ENCODE measurements at regions not wholly inside any gene's neighbourhood (a gene's known extent, or its start where the extent isn't known, plus 50 kb on each side); places are given as distances from the start of the nearest gene placed in this dataset.

- Histone ChIP-seq H3K4me1 (ENCODE audit: insufficient read depth, low read length, poor library complexity, severe bottlenecking) (no peaks in the 10 kb centered on the region), H3K27ac (ENCODE audit: low read depth, low read length, poor library complexity, severe bottlenecking) (no peak overlapping the region), H3K27me3 (replicated peaks; ENCODE audit: insufficient read depth, low read depth, low read length, poor library complexity) (no peaks in the 10 kb centered on the region), H3K4me3 (ENCODE audit: low read depth, low read length, poor library complexity, severe bottlenecking) (no peak overlapping the region), H3K9me3 (ENCODE audit: low read depth, low read length, poor library complexity, severe bottlenecking) (no peaks in the 10 kb centered on the region), H3K36me3 (ENCODE audit: insufficient read depth, low read length, poor library complexity, severe bottlenecking) (no peaks in the 10 kb centered on the region)
- TF ChIP-seq, protein P1, sequence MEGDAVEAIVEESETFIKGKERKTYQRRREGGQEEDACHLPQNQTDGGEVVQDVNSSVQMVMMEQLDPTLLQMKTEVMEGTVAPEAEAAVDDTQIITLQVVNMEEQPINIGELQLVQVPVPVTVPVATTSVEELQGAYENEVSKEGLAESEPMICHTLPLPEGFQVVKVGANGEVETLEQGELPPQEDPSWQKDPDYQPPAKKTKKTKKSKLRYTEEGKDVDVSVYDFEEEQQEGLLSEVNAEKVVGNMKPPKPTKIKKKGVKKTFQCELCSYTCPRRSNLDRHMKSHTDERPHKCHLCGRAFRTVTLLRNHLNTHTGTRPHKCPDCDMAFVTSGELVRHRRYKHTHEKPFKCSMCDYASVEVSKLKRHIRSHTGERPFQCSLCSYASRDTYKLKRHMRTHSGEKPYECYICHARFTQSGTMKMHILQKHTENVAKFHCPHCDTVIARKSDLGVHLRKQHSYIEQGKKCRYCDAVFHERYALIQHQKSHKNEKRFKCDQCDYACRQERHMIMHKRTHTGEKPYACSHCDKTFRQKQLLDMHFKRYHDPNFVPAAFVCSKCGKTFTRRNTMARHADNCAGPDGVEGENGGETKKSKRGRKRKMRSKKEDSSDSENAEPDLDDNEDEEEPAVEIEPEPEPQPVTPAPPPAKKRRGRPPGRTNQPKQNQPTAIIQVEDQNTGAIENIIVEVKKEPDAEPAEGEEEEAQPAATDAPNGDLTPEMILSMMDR (conservative IDR thresholded peaks at IDR 0.05; ENCODE audit: low read depth, low read length) = no peak
- no peak for TF ChIP-seq EZH2 (IDR thresholded peaks at IDR 0.05; ENCODE audit: borderline replicate concordance, low read depth, low read length, poor library complexity, severe bottlenecking)
- no peak for DNase-seq (ENCODE audit: low spot score)
- ChIA-PET POLR2A (ENCODE audit: low non-redundant PET) (no interaction called here), CTCF (no interaction called here)
- no TSS peak for BruUV-seq (replicated peaks)
- intact Hi-C loops (cut with micrococcal nuclease; ENCODE audit: unreplicated experiment) = no loop called here
These were observed 129.0 kb upstream of the THBS1 start for GRCh38 chr15:39451871-39452270.

GRCh38 chr15:39453620-39454019 is 127.3 kb upstream of the THBS1 start:
- ChIA-PET CTCF (no interaction called here), POLR2A (ENCODE audit: low non-redundant PET) (no interaction called here)
- no peak overlapping the region for H3K4me3 ChIP-seq (ENCODE audit: low read depth, low read length, poor library complexity, severe bottlenecking)
- H3K9me3 ChIP-seq (ENCODE audit: low read depth, low read length, poor library complexity, severe bottlenecking) = no peaks in the 10 kb centered on the region
- H3K27ac ChIP-seq (ENCODE audit: low read depth, low read length, poor library complexity, severe bottlenecking) = no peak overlapping the region
- no peaks in the 10 kb centered on the region for H3K4me1 ChIP-seq (ENCODE audit: insufficient read depth, low read length, poor library complexity, severe bottlenecking)
- intact Hi-C loops (cut with micrococcal nuclease; ENCODE audit: unreplicated experiment) = no loop called here
- no peak for TF ChIP-seq EZH2 (IDR thresholded peaks at IDR 0.05; ENCODE audit: borderline replicate concordance, low read depth, low read length, poor library complexity, severe bottlenecking)
- DNase-seq (ENCODE audit: low spot score) = no peak
- BruUV-seq (replicated peaks) = no TSS peak
- no peaks in the 10 kb centered on the region for H3K27me3 ChIP-seq (replicated peaks; ENCODE audit: insufficient read depth, low read depth, low read length, poor library complexity)
- H3K36me3 ChIP-seq (ENCODE audit: insufficient read depth, low read length, poor library complexity, severe bottlenecking) = no peaks in the 10 kb centered on the region

DNA sequence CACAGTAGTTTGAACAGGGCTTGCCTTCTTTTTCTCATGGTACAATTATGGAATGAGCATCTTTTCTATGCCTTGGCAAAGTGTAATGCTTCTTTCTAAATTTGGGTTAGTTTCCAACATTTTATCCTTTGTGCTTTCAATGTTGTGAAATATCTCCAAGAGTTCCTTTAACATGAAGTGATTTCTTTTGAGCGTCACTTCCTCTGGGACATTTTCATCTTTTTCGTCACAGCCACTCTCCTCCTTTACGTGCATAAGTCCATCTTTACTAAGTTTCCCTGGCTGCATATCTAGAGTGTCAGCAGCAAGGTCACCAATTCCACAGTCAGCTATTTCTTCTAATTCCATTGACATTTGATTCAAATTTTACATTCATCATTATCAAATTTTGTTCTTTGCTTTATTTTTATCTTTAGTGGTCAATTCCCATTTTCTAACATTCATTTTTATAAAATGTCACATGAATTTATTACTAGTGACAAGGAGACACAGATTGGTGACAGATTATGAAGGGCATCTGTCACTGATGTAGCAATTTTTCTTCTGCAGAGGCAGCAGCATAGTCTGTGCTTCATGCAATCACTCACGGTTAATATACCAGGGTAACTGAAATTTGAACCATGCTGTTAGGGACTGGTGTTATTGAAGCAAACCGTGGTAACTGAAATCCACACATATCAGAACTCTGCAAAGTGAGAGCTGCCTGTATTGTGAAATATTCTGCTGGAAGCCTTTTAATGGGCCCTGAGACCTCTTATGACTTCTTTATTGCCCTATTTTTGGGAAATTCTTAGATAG is 126.5 kb upstream of the THBS1 start:
- ChIA-PET CTCF (no interaction called here), POLR2A (ENCODE audit: low non-redundant PET) (no interaction called here)
- Histone ChIP-seq H3K4me1 (ENCODE audit: insufficient read depth, low read length, poor library complexity, severe bottlenecking) (no peaks in the 10 kb centered on the region), H3K27me3 (replicated peaks; ENCODE audit: insufficient read depth, low read depth, low read length, poor library complexity) (no peaks in the 10 kb centered on the region), H3K4me3 (ENCODE audit: low read depth, low read length, poor library complexity, severe bottlenecking) (no peak overlapping the region), H3K9me3 (ENCODE audit: low read depth, low read length, poor library complexity, severe bottlenecking) (no peaks in the 10 kb centered on the region), H3K27ac (ENCODE audit: low read depth, low read length, poor library complexity, severe bottlenecking) (no peak overlapping the region), H3K36me3 (ENCODE audit: insufficient read depth, low read length, poor library complexity, severe bottlenecking) (no peaks in the 10 kb centered on the region)
- intact Hi-C loops (cut with micrococcal nuclease; ENCODE audit: unreplicated experiment) = no loop called here
- DNase-seq (ENCODE audit: low spot score) = no peak
- TF ChIP-seq, protein P1 (conservative IDR thresholded peaks at IDR 0.05; ENCODE audit: low read depth, low read length) = no peak
- no peak for TF ChIP-seq EZH2 (IDR thresholded peaks at IDR 0.05; ENCODE audit: borderline replicate concordance, low read depth, low read length, poor library complexity, severe bottlenecking)
- BruUV-seq (replicated peaks) = no TSS peak

DNA sequence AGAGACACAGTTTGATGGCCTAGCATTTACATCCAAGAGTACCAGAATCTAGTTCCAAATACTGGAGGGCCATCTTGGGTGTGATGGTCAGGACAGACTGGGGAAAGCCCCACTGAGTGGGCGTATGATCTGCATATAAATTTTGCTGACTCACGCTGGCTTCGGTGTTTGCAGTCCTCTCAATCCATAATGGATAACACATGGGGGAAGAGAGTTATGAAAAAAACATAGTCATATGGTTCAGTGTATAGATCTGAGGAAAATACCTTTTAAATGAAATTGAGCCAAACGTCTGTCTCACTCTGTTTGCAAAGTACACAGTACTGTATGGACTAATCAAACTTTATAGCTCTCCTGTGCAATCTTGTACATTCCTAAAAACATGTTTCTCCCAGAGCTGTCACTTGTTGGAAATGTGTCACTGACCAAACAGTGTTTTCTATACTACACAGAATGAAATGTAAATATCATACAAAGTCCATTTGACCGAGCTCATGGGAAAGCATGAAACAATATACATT is 125.3 kb upstream of the THBS1 start:
- no peaks in the 10 kb centered on the region for H3K36me3 ChIP-seq (ENCODE audit: insufficient read depth, low read length, poor library complexity, severe bottlenecking)
- intact Hi-C loops (cut with micrococcal nuclease; ENCODE audit: unreplicated experiment) = no loop called here
- H3K27ac ChIP-seq (ENCODE audit: low read depth, low read length, poor library complexity, severe bottlenecking) = no peak overlapping the region
- ChIA-PET CTCF (no interaction called here), POLR2A (ENCODE audit: low non-redundant PET) (no interaction called here)
- no TSS peak for BruUV-seq (replicated peaks)
- H3K27me3 ChIP-seq (replicated peaks; ENCODE audit: insufficient read depth, low read depth, low read length, poor library complexity) = no peaks in the 10 kb centered on the region
- DNase-seq (ENCODE audit: low spot score) = peak; percentile 31
- TF ChIP-seq EZH2 (IDR thresholded peaks at IDR 0.05; ENCODE audit: borderline replicate concordance, low read depth, low read length, poor library complexity, severe bottlenecking) = no peak
- TF ChIP-seq, protein P1 (conservative IDR thresholded peaks at IDR 0.05; ENCODE audit: low read depth, low read length) = no peak
- H3K4me1 ChIP-seq (ENCODE audit: insufficient read depth, low read length, poor library complexity, severe bottlenecking) = no peaks in the 10 kb centered on the region
- H3K9me3 ChIP-seq (ENCODE audit: low read depth, low read length, poor library complexity, severe bottlenecking) = no peaks in the 10 kb centered on the region
- H3K4me3 ChIP-seq (ENCODE audit: low read depth, low read length, poor library complexity, severe bottlenecking) = no peak overlapping the region
